ENCODE measurements at regions not wholly inside any gene's neighbourhood (a gene's known extent, or its start where the extent isn't known, plus 50 kb on each side); places are given as distances from the start of the nearest gene placed in this dataset.

GRCh38 chr3:31263897-31264296 lies 268.8 kb upstream of the STT3B start:
- TF ChIP-seq CTCF (IDR thresholded peaks at IDR 0.05), result no peak
- TF ChIP-seq POLR2A (IDR thresholded peaks at IDR 0.05), result no peak

Data from esophagus squamous epithelium (tissue), 4 donors.